ENCODE measurements at regions not wholly inside any gene's neighbourhood (a gene's known extent, or its start where the extent isn't known, plus 50 kb on each side); places are given as distances from the start of the nearest gene placed in this dataset.

DNA sequence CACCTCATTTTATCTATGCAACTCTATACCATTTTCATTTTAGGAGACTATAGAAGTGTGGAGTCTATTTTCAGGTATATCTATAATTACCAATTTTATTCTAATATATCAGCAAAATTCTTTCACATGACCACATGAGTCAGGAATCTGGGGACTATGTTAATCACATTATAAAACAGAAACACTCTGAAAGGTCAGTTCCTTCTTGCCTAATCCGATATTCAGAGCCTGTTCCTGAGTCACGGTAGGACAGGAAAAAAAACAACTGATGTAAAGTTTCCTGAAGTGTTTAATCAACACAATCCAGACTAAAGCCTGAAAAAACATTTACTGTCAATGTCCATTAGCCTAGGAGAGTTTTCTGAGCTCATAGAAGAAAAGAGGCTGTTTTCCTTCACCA, 1902.3 kb downstream of the NCAM2 start:
- DNase-seq (ENCODE audit: low spot score) = peak; percentile 27
- H3K27ac ChIP-seq = no peak overlapping the region
- POLR2A ChIA-PET (ENCODE audit: low non-redundant PET) = no interaction called here
- CTCF ChIA-PET = no interaction called here
- TF ChIP-seq, protein P1, sequence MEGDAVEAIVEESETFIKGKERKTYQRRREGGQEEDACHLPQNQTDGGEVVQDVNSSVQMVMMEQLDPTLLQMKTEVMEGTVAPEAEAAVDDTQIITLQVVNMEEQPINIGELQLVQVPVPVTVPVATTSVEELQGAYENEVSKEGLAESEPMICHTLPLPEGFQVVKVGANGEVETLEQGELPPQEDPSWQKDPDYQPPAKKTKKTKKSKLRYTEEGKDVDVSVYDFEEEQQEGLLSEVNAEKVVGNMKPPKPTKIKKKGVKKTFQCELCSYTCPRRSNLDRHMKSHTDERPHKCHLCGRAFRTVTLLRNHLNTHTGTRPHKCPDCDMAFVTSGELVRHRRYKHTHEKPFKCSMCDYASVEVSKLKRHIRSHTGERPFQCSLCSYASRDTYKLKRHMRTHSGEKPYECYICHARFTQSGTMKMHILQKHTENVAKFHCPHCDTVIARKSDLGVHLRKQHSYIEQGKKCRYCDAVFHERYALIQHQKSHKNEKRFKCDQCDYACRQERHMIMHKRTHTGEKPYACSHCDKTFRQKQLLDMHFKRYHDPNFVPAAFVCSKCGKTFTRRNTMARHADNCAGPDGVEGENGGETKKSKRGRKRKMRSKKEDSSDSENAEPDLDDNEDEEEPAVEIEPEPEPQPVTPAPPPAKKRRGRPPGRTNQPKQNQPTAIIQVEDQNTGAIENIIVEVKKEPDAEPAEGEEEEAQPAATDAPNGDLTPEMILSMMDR (conservative IDR thresholded peaks at IDR 0.05; ENCODE audit: low read depth) = no peak

DNA sequence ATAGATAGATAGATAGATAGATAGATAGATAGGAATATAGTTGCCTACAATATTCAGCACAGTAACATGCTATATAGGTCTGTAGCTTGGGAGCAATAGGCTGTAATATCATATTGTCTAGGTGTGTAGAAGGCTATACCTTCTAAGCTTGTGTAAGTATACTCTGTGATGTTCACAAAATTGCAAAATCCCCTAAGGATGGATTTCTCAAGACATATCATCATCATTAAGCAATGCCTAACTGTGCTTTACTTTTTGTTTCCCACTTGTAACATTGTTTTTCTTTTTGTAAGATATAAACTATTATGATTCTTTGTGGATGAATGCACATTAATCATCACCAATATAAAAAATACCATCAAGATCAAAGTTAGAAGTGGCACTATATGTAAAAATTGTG, 1905.6 kb downstream of the NCAM2 start:
- DNase-seq (ENCODE audit: low spot score) = no peak
- H3K27ac ChIP-seq = no peak overlapping the region
- CTCF ChIA-PET = no interaction called here
- POLR2A ChIA-PET (ENCODE audit: low non-redundant PET) = no interaction called here
- TF ChIP-seq, protein P1 (conservative IDR thresholded peaks at IDR 0.05; ENCODE audit: low read depth) = no peak

DNA sequence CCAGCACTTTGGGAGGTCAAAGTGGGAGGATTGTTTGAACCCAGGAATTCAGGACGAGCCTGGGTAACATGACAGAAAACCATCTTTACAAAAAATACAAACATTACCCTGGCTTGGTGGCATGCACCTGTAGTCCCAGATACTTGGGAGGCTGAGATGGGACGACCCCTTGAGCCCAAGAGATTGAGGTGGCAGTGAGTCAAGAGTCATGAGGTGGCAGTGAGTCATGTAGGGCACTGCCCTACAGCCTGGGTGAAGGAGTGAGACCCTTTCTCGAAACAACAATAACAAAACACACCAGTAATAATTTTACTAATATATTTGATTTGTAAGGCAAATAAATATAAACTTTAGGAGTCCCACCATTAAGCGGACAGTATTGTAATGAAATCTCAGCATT, 1906.2 kb downstream of the NCAM2 start:
- CTCF ChIA-PET = no interaction called here

DNA sequence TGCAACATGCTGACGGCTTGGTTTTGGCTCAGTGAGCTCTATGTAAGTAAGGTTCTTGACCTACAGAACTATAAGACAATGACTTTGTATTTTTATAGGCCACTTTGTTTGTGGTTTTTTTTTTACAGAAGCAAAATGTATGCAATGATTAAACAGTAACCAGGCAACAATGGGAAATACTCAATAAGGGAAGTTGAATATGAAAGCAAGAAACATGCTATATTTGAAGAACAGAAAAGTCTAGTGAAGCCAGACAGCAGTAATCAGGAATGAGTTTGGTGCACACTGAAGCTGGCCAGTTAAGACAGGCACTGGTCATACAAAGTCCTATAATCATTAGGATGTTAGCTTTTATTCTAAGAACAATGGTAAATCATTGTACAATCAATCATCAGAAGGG, 1926.8 kb downstream of the NCAM2 start:
- POLR2A ChIA-PET (ENCODE audit: low non-redundant PET) = no interaction called here
- no peak for DNase-seq (ENCODE audit: low spot score)
- H3K27ac ChIP-seq = no peak overlapping the region
- CTCF ChIA-PET = interaction anchor here (0.5 kb wide), 1 partner anchor 568 kb away, joined by 5 read pairs; no protein-coding TSS in a partner anchor
- TF ChIP-seq, protein P1 (conservative IDR thresholded peaks at IDR 0.05; ENCODE audit: low read depth) = no peak

More for the DNA sequence above, 1906.2 kb downstream of the NCAM2 start:
- DNase-seq (ENCODE audit: low spot score) = no peak
- POLR2A ChIA-PET (ENCODE audit: low non-redundant PET) = no interaction called here
- TF ChIP-seq, protein P1 (conservative IDR thresholded peaks at IDR 0.05; ENCODE audit: low read depth) = no peak
- H3K27ac ChIP-seq = no peak overlapping the region

DNA sequence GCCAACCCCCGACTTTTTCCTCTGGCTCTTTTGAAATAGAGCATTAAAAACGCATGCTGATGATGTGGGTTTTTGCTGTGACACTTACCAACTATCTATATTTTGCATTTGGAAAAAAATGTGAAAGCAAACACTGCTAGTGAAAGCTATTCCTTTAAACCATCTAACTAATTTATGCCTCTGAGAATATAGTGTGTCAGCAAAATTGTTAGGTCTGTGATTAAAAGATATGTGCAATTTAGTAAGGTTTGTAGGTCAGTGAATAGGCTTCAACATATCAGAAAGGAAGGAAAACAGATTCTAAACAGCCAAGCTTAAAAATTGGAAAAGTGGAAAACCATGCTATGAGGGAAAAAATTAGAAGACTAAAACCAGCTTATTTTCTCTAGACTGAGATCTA, 1929.3 kb downstream of the NCAM2 start:
- no peak for DNase-seq (ENCODE audit: low spot score)
- no peak overlapping the region for H3K27ac ChIP-seq
- CTCF ChIA-PET = no interaction called here
- POLR2A ChIA-PET (ENCODE audit: low non-redundant PET) = no interaction called here
- TF ChIP-seq, protein P1 (conservative IDR thresholded peaks at IDR 0.05; ENCODE audit: low read depth) = no peak

DNA sequence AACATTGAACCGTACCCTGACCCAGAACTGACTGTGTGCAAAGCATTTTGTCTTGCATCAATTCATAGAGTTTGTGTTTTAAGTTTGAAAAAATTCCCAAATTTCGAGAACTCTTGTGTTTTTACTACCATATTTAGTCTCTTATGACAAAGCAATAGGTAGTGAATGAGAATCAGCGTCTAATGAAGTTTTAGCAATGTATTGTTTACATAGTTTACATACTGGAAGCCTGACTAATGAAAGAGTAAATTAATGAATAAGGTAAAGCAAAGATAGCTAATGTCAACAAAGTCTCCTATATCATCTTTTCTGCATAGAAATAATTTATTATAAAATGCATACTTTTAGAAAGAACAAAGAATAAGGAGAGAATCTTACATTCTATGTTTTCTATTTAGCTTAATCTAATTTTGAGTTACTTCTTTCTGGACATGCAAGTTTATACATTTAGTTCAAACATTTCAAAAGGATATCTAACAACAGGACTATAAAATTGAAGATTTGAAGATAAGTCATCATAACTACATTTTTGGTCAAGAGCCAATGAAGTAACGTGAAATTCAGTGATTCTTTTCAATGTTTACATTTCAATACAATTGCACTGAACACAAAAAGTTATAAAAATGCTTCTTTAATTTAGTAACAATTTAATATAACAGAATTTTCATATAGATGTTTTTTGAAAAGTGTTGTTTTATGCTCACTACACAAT, 1943.7 kb downstream of the NCAM2 start:
- DNase-seq (ENCODE audit: low spot score) = no peak
- ChIA-PET CTCF (interaction anchor here (0.7 kb wide), 1 partner anchor 1010 kb away, joined by 3 read pairs; no protein-coding TSS in a partner anchor), POLR2A (ENCODE audit: low non-redundant PET) (no interaction called here)
- TF ChIP-seq, protein P1 (conservative IDR thresholded peaks at IDR 0.05; ENCODE audit: low read depth) = no peak
- no peak overlapping the region for H3K27ac ChIP-seq
